ENCODE measurements at regions not wholly inside any gene's neighbourhood (a gene's known extent, or its start where the extent isn't known, plus 50 kb on each side); places are given as distances from the start of the nearest gene placed in this dataset.

- TF ChIP-seq CTCF (IDR thresholded peaks at IDR 0.05), result no peak
- no peak for TF ChIP-seq EZH2 (IDR thresholded peaks at IDR 0.05)
- no peak for TF ChIP-seq EZH2phosphoT487 (IDR thresholded peaks at IDR 0.05)
Measured at GRCh38 chr7:96784597-96784996, 75.0 kb upstream of the SEM1 start.
